ENCODE measurements at regions not wholly inside any gene's neighbourhood (a gene's known extent, or its start where the extent isn't known, plus 50 kb on each side); places are given as distances from the start of the nearest gene placed in this dataset.

DNA sequence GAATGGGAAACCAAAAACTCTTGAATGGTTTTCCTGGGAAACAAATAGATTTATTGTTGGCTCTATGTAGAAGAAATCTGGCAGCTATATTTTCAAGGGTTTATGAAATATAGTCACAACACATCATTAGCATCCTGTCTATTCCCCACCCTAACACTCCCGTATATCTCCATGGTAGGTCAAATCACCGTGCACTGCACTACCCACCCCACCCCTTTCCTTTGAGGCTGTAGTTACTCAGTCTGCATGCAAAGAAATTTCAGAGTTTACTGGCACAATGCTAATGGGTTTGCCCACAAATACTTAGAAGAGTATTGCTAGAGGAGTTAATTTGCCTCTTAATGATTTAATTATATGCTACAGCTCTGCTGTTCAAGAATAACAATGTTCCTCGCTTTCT is 329.1 kb upstream of the TSHZ2 start:
- no peak for DNase-seq (ENCODE audit: low read depth in 2 of 2)

DNA sequence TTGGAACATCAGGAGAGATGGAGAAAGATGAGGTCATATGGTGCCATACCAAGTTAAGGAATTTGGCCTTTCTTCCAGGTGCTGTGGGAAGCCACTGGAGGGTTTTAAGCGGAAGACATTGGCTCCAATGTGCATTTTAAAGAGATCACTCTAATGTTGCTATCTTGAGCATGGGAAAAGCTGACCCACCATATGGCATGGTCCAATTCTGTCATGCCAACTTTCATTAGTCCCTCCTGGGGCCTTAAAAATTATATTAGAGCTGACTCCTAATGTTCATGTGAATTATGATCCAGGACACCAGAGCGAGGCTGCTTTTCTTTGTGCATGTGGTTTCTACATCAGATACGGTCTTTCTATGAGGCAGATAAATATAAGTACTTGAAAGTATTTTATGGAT is 335.0 kb upstream of the TSHZ2 start:
- no peak for DNase-seq (ENCODE audit: low read depth in 2 of 2)

DNA sequence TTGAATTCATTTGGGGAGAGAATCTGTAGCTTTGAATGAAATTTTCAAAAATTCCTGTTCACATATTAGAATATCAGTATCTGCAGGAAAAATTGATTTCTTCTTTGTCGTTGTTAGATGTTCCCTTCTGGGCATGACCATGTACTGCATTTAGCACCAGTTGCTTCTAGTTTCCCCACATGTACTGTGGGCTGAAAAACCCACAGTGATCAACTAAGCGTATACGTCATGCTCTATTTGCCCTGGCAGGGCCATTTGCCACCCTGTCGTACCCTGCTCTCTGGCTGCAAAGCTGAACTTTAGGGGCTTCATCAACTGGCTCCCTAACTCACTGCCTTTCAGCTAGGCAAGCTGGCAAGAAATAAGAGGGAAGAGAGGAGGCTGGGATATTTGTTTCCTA is 340.7 kb upstream of the TSHZ2 start:
- DNase-seq (ENCODE audit: low read depth in 2 of 2), result no peak

DNA sequence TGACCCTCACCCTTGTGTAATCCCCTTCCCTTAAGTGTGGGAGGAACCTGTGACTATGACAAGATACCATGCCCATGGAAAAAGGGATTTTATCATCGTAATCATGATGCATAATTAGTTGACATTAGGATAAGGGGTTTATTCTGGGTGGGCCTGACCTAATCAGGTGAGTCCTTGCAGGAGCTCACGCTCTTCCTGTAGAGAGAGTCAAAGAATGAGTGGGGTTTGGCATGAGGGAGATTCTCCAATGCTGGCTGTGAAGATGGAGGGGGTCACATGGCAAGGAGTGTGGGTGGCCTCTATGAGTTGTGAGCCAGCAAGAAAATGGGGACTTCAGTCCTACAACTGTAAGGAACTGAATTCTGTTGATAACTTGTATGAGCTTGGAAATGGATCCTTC is 342.0 kb upstream of the TSHZ2 start:
- DNase-seq (ENCODE audit: low read depth in 2 of 2), result no peak

DNA sequence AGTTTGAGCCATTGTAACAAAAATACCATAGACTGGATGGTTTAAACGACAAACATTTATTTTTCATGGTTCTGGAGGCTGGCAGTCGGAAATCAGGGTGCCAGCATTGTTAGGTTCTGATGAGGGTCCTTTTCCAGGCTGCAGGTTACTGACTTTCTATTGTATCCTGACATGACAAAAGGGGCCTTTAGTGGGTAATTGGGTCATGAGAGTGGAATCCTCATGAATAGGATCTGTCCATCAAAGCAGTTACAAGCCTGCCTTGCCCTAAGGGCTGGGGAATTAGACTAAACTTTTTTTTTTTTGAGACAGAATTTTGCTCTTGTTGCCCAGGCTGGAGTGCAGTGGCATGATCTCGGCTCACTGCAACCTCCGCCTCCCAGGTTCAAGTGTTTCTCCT is 347.9 kb upstream of the TSHZ2 start:
- DNase-seq (ENCODE audit: low read depth in 2 of 2), result no peak

DNA sequence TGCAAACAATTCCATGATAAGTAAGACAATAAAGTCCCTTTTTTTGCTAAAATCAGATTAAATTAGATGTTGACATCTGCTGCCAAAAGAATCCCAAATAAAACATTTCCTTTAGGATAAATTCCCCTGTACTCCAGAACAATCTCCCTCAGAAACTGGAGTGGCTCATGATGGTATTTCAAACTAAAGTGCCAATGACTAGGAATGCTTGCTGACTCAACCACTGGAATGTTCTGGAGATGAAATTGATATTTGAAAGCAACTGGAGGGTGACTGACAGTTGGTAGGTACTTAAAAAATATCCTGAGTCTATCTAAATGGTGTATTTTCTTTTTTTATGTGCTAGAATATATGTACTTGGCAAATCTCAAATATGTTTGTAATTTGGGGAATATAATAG is 350.1 kb upstream of the TSHZ2 start:
- no peak for DNase-seq (ENCODE audit: low read depth in 2 of 2)

DNA sequence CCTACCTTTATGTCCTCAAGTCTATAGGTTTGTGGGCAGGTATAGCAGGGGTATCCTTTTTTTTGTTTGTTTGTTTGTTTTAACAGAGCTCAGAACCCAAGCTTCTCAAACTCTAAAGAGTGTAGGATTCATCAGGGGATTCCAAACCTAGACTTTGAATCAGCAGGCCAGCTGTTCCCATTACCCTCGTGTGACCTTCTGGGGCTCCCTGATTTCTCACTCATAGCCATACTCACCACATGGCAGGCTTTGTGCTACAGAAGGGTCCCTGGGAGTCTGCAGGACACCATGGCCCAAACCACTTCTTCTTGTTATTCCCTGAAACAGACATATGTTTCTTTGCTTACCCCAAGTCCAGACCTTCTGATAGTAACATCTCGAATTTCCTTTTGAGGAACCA is 350.8 kb upstream of the TSHZ2 start:
- no peak for DNase-seq (ENCODE audit: low read depth in 2 of 2)

DNA sequence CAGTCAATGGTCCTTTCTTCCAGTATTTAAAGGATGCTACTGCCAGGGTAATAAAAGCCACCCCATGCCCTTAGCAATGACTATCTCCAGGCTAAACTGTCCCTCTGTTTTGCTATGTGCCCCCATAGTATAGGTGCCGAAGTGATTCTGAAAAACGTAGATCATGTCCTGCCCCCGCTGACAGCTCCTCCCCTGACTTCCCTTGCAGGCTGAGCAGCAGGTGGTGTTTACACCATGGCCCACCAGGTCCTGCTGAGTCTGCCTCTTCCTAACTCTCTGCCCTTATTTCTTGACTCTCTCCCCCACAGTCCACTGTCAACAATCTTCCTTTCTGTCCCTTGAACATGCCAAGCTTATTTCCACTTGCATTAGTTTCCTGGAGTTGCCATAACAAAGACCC is 352.5 kb upstream of the TSHZ2 start:
- DNase-seq (ENCODE audit: low read depth in 2 of 2), result no peak

DNA sequence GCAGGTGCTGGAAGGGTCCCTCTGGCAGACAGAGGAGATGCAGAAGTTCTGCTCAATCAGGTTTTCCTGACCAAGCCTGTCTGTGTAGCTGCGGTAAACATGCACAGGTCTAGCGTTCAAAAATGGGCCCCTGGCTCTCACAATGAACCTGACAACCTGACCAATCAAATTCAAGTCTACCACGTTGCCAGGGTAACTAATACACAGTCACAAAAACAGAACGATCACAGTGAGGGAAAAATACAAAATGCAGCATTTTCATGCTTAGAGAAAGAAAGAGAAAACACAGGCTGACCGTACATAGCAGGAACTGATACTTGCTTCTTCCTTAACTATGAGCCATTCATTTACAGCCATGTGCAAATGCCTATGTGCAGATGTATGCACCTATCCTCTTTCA is 353.1 kb upstream of the TSHZ2 start:
- DNase-seq (ENCODE audit: low read depth in 2 of 2), result no peak

DNA sequence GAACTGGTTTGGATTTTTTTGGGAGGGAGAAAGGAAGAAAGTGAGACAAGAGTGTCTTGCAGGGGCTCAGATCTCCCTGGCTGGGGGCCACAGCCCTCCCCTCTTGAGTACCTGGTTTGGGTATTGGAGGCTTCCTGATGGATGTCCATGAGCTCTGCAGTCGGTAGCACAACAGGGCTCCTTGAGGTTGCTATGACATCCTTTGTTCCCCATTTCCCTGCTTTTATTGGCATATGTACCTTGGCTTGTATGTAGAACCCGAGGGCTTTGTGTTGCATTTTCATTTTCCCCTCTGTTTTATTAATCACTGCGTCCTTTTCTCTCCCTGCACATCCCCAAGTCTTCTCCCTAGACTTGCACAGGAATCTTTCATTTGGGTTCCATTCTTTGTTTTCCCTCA is 355.5 kb upstream of the TSHZ2 start:
- no peak for DNase-seq (ENCODE audit: low read depth in 2 of 2)

DNA sequence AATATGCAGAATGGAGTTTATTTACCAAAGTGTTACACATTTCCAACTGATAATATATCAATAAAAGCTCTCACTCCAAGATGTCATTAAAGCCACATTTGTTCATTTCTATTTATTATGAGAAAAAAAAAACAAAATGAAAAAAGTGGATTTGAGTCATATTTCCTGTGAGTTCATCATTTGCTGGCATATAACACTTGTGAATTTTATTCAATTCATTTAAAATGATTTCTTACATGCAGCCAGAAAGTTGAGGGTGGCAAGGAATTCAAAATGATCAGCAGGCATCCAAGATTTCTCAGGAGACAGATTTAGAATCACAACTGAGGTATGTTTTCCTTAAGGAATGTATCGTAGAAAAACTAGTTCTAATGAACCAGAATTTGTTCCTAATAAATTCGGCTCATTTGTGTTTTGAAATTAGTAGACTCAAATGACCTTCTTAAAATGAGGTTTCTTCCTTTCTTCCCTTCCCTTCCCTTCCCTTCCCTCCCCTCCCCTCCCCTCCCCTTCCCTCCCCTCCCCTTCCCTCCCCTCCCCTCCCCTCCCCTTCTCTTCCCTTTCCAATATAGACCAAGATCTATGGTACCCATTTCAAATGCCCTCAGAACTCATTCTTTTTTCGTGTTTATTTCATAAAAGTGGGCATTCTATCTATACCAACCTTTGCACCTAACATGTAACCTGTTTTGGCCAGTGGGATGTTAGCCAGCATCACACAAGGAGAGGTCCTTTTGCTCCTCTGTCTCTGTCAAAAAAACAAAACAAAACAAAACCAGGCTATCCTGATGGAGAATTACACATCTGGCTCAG is 357.9 kb upstream of the TSHZ2 start:
- no peak for DNase-seq (ENCODE audit: low read depth in 2 of 2)

DNA sequence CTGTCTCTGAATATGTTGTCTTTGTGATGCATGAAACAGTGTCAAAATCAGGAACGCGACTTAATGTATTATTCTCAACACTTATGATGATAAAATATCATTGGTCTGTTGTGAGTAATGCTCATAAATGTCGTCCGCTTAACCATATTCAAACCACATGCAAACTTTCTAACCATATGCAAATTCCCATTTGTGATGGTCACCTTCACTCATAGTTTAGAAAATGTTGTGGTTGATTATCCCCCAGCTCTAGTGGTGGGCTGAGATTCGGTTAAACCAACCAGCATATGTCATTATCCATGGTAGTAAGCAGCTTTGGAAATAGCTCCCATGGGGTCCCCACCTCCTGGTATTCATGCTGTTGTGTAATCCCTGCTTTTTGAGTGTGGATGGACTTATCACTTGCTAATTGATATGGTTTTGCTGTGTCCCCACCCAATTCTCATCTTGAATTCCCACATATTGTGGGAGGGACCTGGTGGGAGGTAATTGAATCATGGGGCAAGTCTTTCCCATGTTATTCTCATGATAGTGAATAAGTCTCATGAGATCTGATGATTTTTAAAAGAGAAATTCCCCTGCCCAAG is 360.0 kb upstream of the TSHZ2 start:
- DNase-seq (ENCODE audit: low read depth in 2 of 2), result no peak

DNA sequence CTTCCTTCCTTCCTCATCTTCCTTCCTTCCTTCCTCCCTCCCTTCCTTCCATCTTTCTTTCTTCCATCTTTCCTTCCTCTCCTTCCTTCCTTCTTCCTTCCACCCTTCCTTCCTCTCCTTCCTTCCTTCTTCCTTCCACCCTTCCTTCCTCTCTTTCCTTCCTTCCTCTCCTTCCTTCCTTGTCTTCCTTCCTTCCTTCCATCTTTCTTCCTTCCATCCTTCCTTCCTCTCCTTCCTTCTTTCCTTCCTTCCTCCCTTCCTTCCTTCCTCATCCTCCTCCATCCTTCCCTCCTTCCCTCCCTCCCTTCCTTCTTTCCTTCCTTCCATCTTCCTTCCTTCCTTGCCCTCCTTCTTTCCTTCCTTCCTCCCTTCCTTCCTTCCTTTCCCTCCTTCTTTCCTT is 361.4 kb upstream of the TSHZ2 start:
- no peak for DNase-seq (ENCODE audit: low read depth in 2 of 2)

DNA sequence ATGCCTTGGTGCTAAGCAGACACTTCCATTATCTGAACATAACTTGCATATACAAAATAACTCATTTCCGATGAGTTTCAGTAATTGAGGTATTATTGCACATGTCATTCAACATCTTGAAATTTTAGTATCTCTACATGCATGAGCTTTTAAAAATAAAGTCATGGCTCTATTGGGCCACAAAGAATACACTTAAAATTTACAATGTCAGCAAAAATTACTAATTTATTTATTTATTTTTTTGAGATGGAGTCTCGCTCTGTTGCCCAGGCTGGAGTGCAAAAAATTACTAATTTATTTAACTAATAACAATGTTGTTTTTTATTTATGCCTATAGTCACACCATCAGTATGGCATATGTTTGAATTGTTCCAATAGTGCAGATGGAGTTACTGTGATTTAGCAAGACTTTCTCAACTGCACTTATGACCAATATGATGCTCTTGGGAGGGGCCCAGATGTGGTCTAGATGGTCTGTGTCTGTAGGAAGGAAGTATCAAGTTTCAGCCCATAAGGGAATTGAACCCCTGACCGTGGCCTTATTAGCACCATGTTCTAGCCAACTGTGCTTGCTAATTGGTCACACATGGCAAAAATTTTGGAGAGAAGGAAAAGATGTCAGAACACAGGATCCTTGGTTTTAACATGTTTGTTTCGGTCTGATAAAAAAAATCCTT is 370.7 kb upstream of the TSHZ2 start:
- no peak for DNase-seq (ENCODE audit: low read depth in 2 of 2)

DNA sequence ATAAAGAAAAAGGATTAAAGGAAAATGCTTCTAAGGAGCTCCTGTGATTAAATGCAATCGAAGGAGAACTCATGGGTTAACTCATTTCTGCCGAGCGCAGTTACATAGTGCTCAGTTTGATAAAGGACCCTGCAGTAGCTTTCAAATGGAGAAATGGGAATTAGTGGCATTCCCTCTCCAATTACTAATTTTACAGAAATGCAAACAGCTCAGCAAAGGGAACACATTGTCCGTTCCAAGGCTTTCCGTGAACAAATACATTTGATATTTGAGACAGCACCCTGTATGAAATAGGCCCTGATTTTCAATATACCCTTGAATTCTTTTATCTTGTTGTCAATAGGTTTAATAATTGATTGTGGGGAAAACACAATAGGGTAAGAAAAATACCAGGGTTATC is 375.9 kb upstream of the TSHZ2 start:
- no peak for DNase-seq (ENCODE audit: low read depth in 2 of 2)

DNA sequence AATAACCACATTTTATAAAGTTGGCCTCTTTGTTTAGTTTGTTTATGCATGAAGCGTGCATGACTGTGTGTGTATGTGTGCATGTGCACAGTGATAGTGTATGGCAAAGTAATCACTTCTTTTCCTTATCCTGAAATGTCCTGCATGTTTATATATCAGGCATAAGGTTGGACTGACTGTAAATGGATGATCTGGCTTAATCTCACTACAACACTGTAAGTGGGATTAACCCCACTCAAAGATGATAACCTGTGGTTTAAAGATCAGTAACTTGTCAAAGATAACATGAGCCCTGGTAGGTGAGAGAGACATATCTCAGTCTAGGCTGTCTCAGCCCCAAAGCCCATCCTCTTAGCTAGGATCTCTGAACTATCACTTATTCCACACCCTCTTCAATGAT is 376.6 kb upstream of the TSHZ2 start:
- DNase-seq (ENCODE audit: low read depth in 2 of 2), result no peak

DNA sequence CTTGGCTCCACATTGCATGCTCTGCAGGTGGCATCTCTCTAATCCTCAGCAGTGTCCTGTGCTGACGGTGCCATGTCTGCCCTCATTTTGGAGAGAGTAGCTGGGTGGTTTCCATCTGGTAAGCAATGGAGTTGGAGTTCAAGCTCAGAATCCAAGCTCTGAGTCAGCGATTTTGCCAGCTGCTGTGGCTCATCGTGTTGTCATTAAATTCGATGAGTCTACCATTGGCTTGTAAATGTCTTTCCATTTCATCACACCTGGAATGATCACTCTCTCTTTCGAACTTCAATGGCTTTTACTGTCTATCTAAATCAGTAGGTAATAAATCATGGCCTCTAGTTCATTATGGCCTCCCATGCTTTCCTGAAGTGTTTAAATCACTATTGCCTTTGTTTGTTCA is 378.5 kb upstream of the TSHZ2 start:
- DNase-seq (ENCODE audit: low read depth in 2 of 2), result no peak

DNA sequence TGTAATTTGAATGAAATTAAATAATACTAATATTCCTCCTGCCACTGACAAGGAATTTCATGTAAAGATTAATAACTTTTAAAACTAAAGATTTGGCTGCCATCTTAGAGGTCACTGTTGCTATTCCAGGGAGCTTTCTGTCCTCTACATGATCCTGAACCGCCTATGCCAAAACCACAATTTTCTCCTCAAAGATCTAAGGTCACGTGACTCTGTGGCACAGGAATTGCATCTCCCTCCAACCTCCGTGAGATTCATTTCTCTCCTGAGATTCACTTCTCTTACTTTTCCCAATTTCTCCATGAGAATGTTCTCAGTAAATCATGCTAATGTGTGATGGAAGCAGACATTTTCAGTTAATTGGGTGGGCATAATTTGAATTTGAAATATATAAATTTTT is 379.6 kb upstream of the TSHZ2 start:
- DNase-seq (ENCODE audit: low read depth in 2 of 2), result no peak

DNA sequence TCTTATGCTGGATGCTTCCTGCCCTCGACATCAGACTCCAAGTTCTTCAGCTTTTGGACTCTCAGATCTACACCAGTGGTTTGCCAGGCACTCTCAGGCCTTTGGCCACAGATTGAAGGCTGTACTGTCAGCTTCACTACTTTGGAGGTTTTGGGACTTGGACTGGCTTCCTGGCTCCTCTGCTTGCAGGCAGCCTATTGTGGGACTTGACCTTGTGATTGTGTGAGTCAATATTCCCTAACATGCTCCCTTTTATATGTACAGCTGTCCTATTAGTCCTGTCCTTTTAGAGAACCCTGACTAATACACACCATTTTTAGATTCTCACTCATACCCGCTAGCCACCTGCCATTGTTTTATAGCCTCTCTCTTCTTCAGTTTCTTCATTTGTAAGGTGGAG is 382.1 kb upstream of the TSHZ2 start:
- DNase-seq (ENCODE audit: low read depth in 2 of 2), result no peak

DNA sequence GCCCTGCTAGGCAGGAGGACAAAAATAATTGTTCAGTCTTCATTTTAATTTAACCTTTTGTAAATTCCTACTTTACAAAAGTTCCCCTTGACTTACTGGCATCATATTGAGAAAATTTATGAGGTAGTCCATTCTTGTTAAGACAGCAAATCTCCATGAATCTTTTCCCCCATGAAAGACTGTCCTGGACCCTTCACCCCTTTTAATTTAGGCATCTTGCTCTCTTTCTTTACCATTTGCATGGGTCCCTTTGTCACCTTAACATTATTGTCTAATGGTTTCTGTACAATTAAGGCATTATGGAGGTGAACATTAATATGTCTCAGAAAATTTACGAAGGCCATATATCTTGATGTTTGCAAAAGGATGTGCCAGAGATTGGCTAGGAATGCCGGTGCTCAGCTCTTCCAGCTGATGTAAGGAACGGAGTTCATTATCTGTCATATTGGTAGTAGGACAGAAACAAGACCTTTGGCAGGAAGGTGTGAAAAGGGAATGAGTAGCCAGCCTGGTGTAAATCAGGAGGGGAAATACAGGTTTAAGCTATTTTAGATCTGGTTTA is 382.8 kb upstream of the TSHZ2 start:
- DNase-seq (ENCODE audit: low read depth in 2 of 2), result no peak

DNA sequence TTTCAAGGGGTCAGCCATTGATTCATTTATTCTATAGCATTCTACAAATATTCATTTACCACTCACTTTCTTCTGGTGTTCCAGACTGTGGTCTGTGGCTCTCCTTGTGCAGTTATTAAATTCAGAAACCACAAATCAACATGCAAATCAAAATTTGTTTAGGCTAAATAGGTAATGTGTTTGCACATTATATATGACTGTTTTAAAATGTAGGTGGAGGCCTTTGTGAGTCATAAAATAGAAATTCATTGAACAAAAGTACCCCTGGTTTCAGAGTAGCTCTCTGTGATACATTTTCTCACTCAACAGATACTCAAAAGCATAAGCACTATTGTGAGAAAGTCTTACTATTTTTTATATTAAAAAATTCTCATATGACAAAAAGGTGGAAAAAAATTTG is 385.5 kb upstream of the TSHZ2 start:
- DNase-seq (ENCODE audit: low read depth in 2 of 2), result no peak

DNA sequence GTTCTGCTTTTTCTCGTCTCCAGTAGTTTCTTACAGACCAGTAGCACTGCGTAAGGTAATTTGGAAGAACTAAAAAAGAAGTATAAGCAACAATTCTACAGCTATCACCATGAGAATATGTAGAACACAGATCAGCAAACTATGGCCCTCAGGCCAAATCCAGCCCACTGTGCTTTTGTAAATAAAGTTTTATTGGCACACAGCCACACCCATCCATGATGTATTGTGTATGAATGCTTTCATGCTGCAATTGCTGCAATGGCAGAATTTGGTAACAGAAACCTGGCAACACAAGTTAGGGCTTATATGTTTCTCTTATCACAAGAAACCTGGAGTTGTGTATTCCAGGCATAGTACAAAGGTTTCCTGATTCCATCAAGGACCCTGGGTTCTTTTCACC is 386.8 kb upstream of the TSHZ2 start:
- no peak for DNase-seq (ENCODE audit: low read depth in 2 of 2)

DNA sequence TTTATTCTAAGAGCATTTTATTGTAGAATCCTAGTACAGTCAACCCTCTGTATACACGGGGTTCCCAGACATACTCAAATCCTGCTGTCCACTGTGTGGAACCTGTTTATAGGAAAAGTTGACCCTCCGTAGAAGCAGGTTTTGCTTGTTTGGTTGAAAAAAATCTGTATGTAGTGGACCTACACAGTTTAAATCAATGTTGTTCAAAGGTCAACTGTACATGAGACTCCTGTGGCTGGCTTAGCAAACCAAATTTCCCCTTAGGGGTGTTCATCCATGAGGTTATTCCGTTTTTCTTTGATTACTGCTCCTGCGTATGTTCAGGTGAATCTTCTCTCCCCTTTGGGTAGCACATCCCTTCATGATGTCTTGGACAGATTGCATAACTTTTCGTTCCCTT is 387.0 kb upstream of the ZFP64 start:
- DNase-seq (ENCODE audit: low read depth in 2 of 2), result no peak

Data from stimulated activated CD8-positive, alpha-beta memory T cell treated with anti-CD3 and anti-CD28 coated beads, Interleukin-2, amount 100 ng/mL, for 48 hours (primary cell).